Astrocyte (in vitro differentiated cells and primary cell): ENCODE measurements at regions not wholly inside any gene's neighbourhood (a gene's known extent, or its start where the extent isn't known, plus 50 kb on each side); places are given as distances from the start of the nearest gene placed in this dataset.

Experiments
- DNase-seq: peaks from one replicate; pipeline ENCODE4 v3.0.0-alpha.2; 2010; ENCODE audit warnings: low read depth
- FAIRE-seq: peaks from 2 replicates; lab custom pipeline; 2011; peaks lifted over from hg19 to GRCh38; lab: Jason Lieb, UNC
- H2AFZ ChIP-seq: 2 replicates; pipeline ENCODE4 v1.6.0; 2012; ENCODE audit warnings: low read depth, low read length, inconsistent platforms
- H3K27ac ChIP-seq: 2 replicates; pipeline ENCODE4 v1.5.1; 2011; ENCODE audit warnings: low read depth, low read length, inconsistent platforms
- H3K27me3 ChIP-seq: 2 replicates; pipeline ENCODE4 v1.6.0; 2011; ENCODE audit warnings: low read length, inconsistent platforms; ENCODE audit not compliant: insufficient read depth
- H3K36me3 ChIP-seq: 2 replicates; pipeline ENCODE4 v1.5.1; 2011; ENCODE audit warnings: low read length, inconsistent platforms; ENCODE audit not compliant: insufficient read depth
- H3K4me1 ChIP-seq: 2 replicates; pipeline ENCODE4 v1.5.1; 2011; ENCODE audit warnings: low read length, inconsistent platforms; ENCODE audit not compliant: insufficient read depth
- H3K4me2 ChIP-seq: 2 replicates; pipeline ENCODE4 v1.6.0; 2012; ENCODE audit warnings: low read length, inconsistent platforms
- H3K4me3 ChIP-seq: 2 replicates; pipeline ENCODE4 v1.5.1; 2011; ENCODE audit warnings: low read depth, mild to moderate bottlenecking, low read length, inconsistent platforms; ENCODE audit not compliant: insufficient read depth
- H3K79me2 ChIP-seq: 2 replicates; pipeline ENCODE4 v1.6.0; 2012; ENCODE audit warnings: mild to moderate bottlenecking, low read length, inconsistent platforms; ENCODE audit not compliant: insufficient read depth
- H3K9ac ChIP-seq: 2 replicates; pipeline ENCODE4 v1.6.0; 2012; ENCODE audit warnings: mild to moderate bottlenecking, low read length, inconsistent platforms
- H3K9me3 ChIP-seq: 2 replicates; pipeline ENCODE4 v1.5.1; 2012; ENCODE audit warnings: low read depth, mild to moderate bottlenecking, low read length, inconsistent platforms; ENCODE audit not compliant: insufficient read depth
- H4K20me1 ChIP-seq: 2 replicates; pipeline ENCODE4 v1.6.0; 2012; ENCODE audit warnings: low read length, inconsistent platforms; ENCODE audit not compliant: insufficient read depth
- H3K27ac Mint-ChIP-seq: one replicate; pipeline ENCODE4 v1.8.0; 2021; ENCODE audit warnings: mild to moderate bottlenecking, mixed read lengths; ENCODE audit not compliant: unreplicated experiment
- H3K27me3 Mint-ChIP-seq: one replicate; pipeline ENCODE4 v1.8.0; 2021; ENCODE audit warnings: low read depth, mixed read lengths; ENCODE audit not compliant: unreplicated experiment
- H3K36me3 Mint-ChIP-seq: one replicate; pipeline ENCODE4 v1.8.0; 2021; ENCODE audit warnings: low read depth, mixed read lengths; ENCODE audit not compliant: unreplicated experiment
- H3K4me1 Mint-ChIP-seq: one replicate; pipeline ENCODE4 v1.8.0; 2021; ENCODE audit warnings: low read depth, mixed read lengths; ENCODE audit not compliant: unreplicated experiment
- H3K4me3 Mint-ChIP-seq: one replicate; pipeline ENCODE4 v1.8.0; 2021; ENCODE audit warnings: mild to moderate bottlenecking, moderate library complexity, mixed read lengths; ENCODE audit not compliant: unreplicated experiment
- H3K9me3 Mint-ChIP-seq: one replicate; pipeline ENCODE4 v1.8.0; 2021; ENCODE audit warnings: mild to moderate bottlenecking, mixed read lengths; ENCODE audit not compliant: unreplicated experiment
- EZH2 ChIP-seq: IDR thresholded peaks from 2 replicates; pipeline ENCODE4 v1.6.1; 2012; ENCODE audit warnings: mild to moderate bottlenecking, low read length, inconsistent platforms; ENCODE audit not compliant: insufficient read depth
- TF ChIP-seq, protein P1 (sequence below): IDR thresholded peaks from 2 replicates; pipeline ENCODE4 v1.5.1; 2011; ENCODE audit warnings: low read depth, mild to moderate bottlenecking, inconsistent platforms, low read length, moderate library complexity; ENCODE audit not compliant: insufficient read depth

DNA sequence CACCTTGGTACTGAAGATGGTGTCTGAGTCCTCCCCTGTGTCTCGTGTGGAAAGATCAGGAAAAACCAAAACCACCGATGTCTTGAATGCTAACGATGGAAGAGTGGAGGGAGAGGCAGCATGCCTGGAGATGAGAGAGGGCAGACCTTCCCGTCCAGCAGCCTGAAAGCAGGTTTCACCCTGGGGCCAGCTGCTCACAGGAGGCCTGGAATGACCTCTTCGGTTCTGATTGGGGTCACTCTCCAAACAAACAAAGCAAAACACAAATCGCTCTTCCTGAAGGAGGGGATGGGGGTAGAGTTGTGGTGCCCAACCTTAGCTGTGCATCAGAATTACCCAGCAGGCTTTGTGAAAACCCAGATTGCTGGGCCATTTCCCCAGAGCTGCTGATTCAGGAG lies 142.3 kb upstream of the SOX1 start:
- H3K27me3 Mint-ChIP-seq, result peaks cover 76% of the 10 kb centered on the region
- H3K4me1 Mint-ChIP-seq, result no peaks in the 10 kb centered on the region
- H3K4me3 Mint-ChIP-seq, result no peak overlapping the region
- Histone ChIP-seq H2AFZ (no peak overlapping the region), H3K9me3 (peaks cover 3% of the 10 kb centered on the region), H3K36me3 (no peaks in the 10 kb centered on the region), H3K4me2 (no peak overlapping the region), H3K9ac (no peak overlapping the region), H3K4me1 (no peaks in the 10 kb centered on the region), H3K27ac (no peak overlapping the region), H3K27me3 (no peaks in the 10 kb centered on the region), H3K4me3 (no peak overlapping the region), H3K79me2 (no peaks in the 10 kb centered on the region), H4K20me1 (no peaks in the 10 kb centered on the region)
- peaks cover 6% of the 10 kb centered on the region for H3K9me3 Mint-ChIP-seq
- DNase-seq (no peak), FAIRE-seq (no peak)
- H3K27ac Mint-ChIP-seq, result no peak overlapping the region
- H3K36me3 Mint-ChIP-seq, result no peaks in the 10 kb centered on the region
- TF ChIP-seq, protein P1, sequence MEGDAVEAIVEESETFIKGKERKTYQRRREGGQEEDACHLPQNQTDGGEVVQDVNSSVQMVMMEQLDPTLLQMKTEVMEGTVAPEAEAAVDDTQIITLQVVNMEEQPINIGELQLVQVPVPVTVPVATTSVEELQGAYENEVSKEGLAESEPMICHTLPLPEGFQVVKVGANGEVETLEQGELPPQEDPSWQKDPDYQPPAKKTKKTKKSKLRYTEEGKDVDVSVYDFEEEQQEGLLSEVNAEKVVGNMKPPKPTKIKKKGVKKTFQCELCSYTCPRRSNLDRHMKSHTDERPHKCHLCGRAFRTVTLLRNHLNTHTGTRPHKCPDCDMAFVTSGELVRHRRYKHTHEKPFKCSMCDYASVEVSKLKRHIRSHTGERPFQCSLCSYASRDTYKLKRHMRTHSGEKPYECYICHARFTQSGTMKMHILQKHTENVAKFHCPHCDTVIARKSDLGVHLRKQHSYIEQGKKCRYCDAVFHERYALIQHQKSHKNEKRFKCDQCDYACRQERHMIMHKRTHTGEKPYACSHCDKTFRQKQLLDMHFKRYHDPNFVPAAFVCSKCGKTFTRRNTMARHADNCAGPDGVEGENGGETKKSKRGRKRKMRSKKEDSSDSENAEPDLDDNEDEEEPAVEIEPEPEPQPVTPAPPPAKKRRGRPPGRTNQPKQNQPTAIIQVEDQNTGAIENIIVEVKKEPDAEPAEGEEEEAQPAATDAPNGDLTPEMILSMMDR, result no peak
- no peak for TF ChIP-seq EZH2

DNA sequence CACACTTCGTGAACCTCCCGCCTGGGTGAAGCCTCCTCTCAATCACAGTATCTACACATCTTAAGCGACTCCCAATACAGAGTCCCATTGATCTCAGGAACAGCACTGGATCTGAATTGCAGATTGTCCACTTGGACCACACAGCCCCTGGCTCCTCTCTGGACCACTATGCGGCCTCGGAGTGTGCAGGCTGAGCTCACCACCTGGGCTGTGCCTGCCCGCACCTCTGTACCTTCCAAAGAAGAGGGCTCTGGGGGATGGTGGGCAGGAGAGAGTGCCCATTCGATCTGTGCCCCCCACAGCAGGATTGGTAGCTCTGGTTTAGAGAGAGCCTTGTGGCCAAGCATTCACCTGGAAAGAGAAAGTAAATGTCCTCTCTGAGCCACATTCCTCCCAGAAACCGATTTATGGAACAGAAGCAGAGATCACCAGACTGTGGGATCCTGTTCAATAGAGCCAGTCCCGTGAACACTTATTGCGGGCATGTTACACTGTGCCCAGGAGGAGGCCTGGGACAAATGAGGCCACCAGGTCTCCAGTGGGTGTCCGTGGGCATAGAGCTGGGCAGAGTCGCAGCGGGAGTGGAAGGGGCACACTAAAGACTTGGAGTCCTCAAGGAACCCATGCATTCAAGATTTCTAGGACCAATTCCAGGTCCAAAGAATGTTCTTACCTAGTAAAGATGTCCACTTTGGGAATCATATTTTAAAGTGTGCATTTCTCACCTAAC lies 141.6 kb upstream of the SOX1 start:
- TF ChIP-seq, protein P1, result no peak
- TF ChIP-seq EZH2, result no peak

DNA sequence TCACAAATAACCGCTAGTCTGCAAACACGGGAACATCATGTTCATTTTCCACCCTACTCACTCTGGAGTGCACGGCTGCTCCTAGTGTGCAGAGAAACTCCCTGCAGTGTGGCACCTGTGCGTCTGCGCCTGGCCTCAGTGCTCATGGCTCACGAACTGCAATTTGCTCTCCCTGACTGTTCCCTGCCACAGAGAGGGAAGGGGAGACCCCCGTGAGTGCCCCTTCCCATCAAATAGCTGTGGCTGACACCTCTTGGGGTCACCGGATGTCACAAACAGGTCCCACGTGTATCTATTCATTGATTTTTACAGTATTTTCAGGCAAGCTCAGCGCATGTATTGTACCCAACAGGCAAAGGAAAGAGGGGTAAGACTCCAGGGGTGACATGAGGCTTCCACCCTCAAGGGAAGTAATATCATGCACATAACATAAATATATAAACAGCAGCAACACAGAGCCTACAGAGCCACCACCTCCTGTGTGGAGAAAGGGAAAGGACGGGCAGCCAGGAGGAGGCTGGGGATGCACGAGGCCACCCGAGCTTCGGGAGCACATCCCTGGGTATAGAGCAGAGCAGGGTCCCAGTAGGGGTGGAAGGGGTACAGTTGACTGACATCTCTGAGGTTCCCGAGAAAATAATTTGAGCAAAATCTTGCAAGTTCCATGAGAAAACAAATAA lies 140.3 kb upstream of the SOX1 start:
- Mint-ChIP-seq H3K36me3 (no peaks in the 10 kb centered on the region), H3K4me1 (no peaks in the 10 kb centered on the region), H3K27me3 (peaks cover 60% of the 10 kb centered on the region), H3K4me3 (no peak overlapping the region), H3K27ac (no peak overlapping the region), H3K9me3 (peaks cover 2% of the 10 kb centered on the region)
- Histone ChIP-seq H3K36me3 (no peaks in the 10 kb centered on the region), H4K20me1 (no peaks in the 10 kb centered on the region), H3K27ac (no peak overlapping the region), H3K4me2 (no peak overlapping the region), H3K9me3 (no peaks in the 10 kb centered on the region), H2AFZ (no peak overlapping the region), H3K27me3 (no peaks in the 10 kb centered on the region), H3K4me3 (no peak overlapping the region), H3K4me1 (no peaks in the 10 kb centered on the region), H3K79me2 (no peaks in the 10 kb centered on the region), H3K9ac (no peak overlapping the region)
- DNase-seq, result no peak
- FAIRE-seq, result no peak
- no peak for TF ChIP-seq EZH2
- TF ChIP-seq, protein P1, result no peak

More for the DNA sequence above, 141.6 kb upstream of the SOX1 start:
- Histone ChIP-seq H3K79me2 (no peaks in the 10 kb centered on the region), H4K20me1 (no peaks in the 10 kb centered on the region), H3K27ac (no peak overlapping the region), H3K4me2 (no peak overlapping the region), H3K4me1 (no peaks in the 10 kb centered on the region), H3K27me3 (no peaks in the 10 kb centered on the region), H3K9ac (no peak overlapping the region), H3K36me3 (no peaks in the 10 kb centered on the region), H2AFZ (no peak overlapping the region), H3K4me3 (no peak overlapping the region), H3K9me3 (no peaks in the 10 kb centered on the region)
- Mint-ChIP-seq H3K4me3 (no peak overlapping the region), H3K9me3 (peaks cover 6% of the 10 kb centered on the region), H3K4me1 (no peaks in the 10 kb centered on the region), H3K36me3 (no peaks in the 10 kb centered on the region), H3K27ac (no peak overlapping the region), H3K27me3 (peaks cover 71% of the 10 kb centered on the region)
- DNase-seq, result no peak
- FAIRE-seq, result no peak
